ENCODE measurements at regions not wholly inside any gene's neighbourhood (a gene's known extent, or its start where the extent isn't known, plus 50 kb on each side); places are given as distances from the start of the nearest gene placed in this dataset.

GRCh38 chr14:98959410-98959809 is 312.6 kb downstream of the BCL11B start:
- DNase-seq (ENCODE audit: low read depth) = no peak

- DNase-seq (ENCODE audit: low read depth) = no peak
These were observed 311.9 kb downstream of the BCL11B start for GRCh38 chr14:98959958-98960616.

GRCh38 chr14:98960617-98961013 is 311.4 kb downstream of the BCL11B start:
- no peak for DNase-seq (ENCODE audit: low read depth)

GRCh38 chr14:98961191-98961590 is 310.8 kb downstream of the BCL11B start:
- DNase-seq (ENCODE audit: low read depth) = no peak

- no peak for DNase-seq (ENCODE audit: low read depth)
These were observed 309.9 kb downstream of the BCL11B start for GRCh38 chr14:98962118-98962517.

GRCh38 chr14:98963610-98964009 is 308.4 kb downstream of the BCL11B start:
- DNase-seq (ENCODE audit: low read depth) = no peak

- DNase-seq (ENCODE audit: low read depth) = no peak
These were observed 307.8 kb downstream of the BCL11B start for GRCh38 chr14:98964171-98964570.

GRCh38 chr14:98965076-98965475 is 306.9 kb downstream of the BCL11B start:
- no peak for DNase-seq (ENCODE audit: low read depth)

GRCh38 chr14:98966016-98966415 is 306.0 kb downstream of the BCL11B start:
- DNase-seq (ENCODE audit: low read depth) = no peak

- DNase-seq (ENCODE audit: low read depth) = no peak
These were observed 305.4 kb downstream of the BCL11B start for GRCh38 chr14:98966475-98967162.

- no peak for DNase-seq (ENCODE audit: low read depth)
These were observed 297.9 kb downstream of the BCL11B start for GRCh38 chr14:98974113-98974512.

GRCh38 chr14:98976271-98976670 is 295.7 kb downstream of the BCL11B start:
- no peak for DNase-seq (ENCODE audit: low read depth)

GRCh38 chr14:98977451-98977850 is 294.5 kb downstream of the BCL11B start:
- no peak for DNase-seq (ENCODE audit: low read depth)

- no peak for DNase-seq (ENCODE audit: low read depth)
These were observed 289.0 kb downstream of the BCL11B start for GRCh38 chr14:98982986-98983385.

GRCh38 chr14:98984027-98984718 is 287.8 kb downstream of the BCL11B start:
- no peak for DNase-seq (ENCODE audit: low read depth)

- DNase-seq (ENCODE audit: low read depth) = no peak
These were observed 287.3 kb downstream of the BCL11B start for GRCh38 chr14:98984719-98985041.

- DNase-seq (ENCODE audit: low read depth) = no peak
These were observed 278.2 kb downstream of the BCL11B start for GRCh38 chr14:98993818-98994217.

- DNase-seq (ENCODE audit: low read depth) = no peak
These were observed 277.4 kb downstream of the BCL11B start for GRCh38 chr14:98994561-98994960.

- DNase-seq (ENCODE audit: low read depth) = no peak
These were observed 274.3 kb downstream of the BCL11B start for GRCh38 chr14:98997526-98998205.

- no peak for DNase-seq (ENCODE audit: low read depth)
These were observed 272.7 kb downstream of the BCL11B start for GRCh38 chr14:98999345-98999744.

GRCh38 chr14:98999901-99000300 is 272.1 kb downstream of the BCL11B start:
- no peak for DNase-seq (ENCODE audit: low read depth)

GRCh38 chr14:99001241-99001640 is 270.8 kb downstream of the BCL11B start:
- no peak for DNase-seq (ENCODE audit: low read depth)

GRCh38 chr14:99003646-99004045 is 268.4 kb downstream of the BCL11B start:
- DNase-seq (ENCODE audit: low read depth) = no peak

Data from HS-5 (cell line).